HEK293 (cell line): ENCODE measurements at regions not wholly inside any gene's neighbourhood (a gene's known extent, or its start where the extent isn't known, plus 50 kb on each side); places are given as distances from the start of the nearest gene placed in this dataset.

ENCODE experiments used
- CTCF ChIA-PET: fragments of 350-600 bp; formaldehyde crosslinking; extraction: SDS; loops from one replicate; lab custom pipeline; 2021; ENCODE audit warnings: antibody characterized with exemption; lab: Yijun Ruan, JAX
- POLR2A ChIA-PET: fragments of 300-600 bp; formaldehyde crosslinking; extraction: SDS; loops from one replicate; lab custom pipeline; 2020; ENCODE audit warnings: antibody characterized with exemption, inconsistent platforms; lab: Yijun Ruan, JAX
- H3K27ac ChIP-seq: fragments of 200-500 bp; sonication (Bioruptor generic); 2 replicates; pipeline ENCODE4 v1.5.1; 2014; ENCODE audit warnings: low read depth, low read length, control low read depth, inconsistent platforms; ENCODE audit errors: extremely low read depth
- H3K36me3 ChIP-seq, 2 experiments: fragments of 200-500 bp in 1 of 2; sonication (Bioruptor generic) in 1 of 2; 1 replicate in 1 of 2; 2 replicates in 1 of 2; pipeline ENCODE4 v1.5.1; 2014 to 2017; ENCODE audit warnings: inconsistent platforms in 2 of 2, low read length in 2 of 2; ENCODE audit not compliant: control insufficient read depth in 2 of 2, insufficient read depth in 1 of 2
- H3K4me1 ChIP-seq: fragments of 200-500 bp; sonication (Bioruptor generic); 2 replicates; pipeline ENCODE4 v1.5.1; 2014; ENCODE audit warnings: mild to moderate bottlenecking, low read length, inconsistent platforms; ENCODE audit not compliant: control insufficient read depth, insufficient read depth
- H3K4me3 ChIP-seq: 2 replicates; pipeline ENCODE4 v1.5.1; 2011; ENCODE audit warnings: low read depth, mild to moderate bottlenecking, control low read depth, low read length, moderate library complexity
- H3K9me3 ChIP-seq: fragments of 200-500 bp; sonication (Bioruptor generic); 2 replicates; pipeline ENCODE4 v1.5.1; 2014; ENCODE audit warnings: low read depth, low read length, inconsistent platforms; ENCODE audit not compliant: control insufficient read depth, insufficient read depth
- AEBP2 ChIP-seq: fragments of 450-650 bp; formaldehyde crosslinking; IDR thresholded peaks from 2 replicates; pipeline ENCODE4 v1.5.1; 2016; ENCODE audit warnings: missing biosample characterization, missing genetic modification characterization, borderline replicate concordance
- ATF2 ChIP-seq: fragments of 450-650 bp; formaldehyde crosslinking; IDR thresholded peaks from 2 replicates; pipeline ENCODE4 v1.5.1; 2016; ENCODE audit warnings: missing biosample characterization, missing genetic modification characterization, low read depth
- GFI1B ChIP-seq: fragments of 450-650 bp; formaldehyde crosslinking; IDR thresholded peaks from 2 replicates; pipeline ENCODE4 v1.5.1; 2016; ENCODE audit warnings: missing biosample characterization, missing genetic modification characterization
- GLI4 ChIP-seq: fragments of 450-650 bp; formaldehyde crosslinking; IDR thresholded peaks from 2 replicates; pipeline ENCODE4 v1.5.1; 2016; ENCODE audit warnings: missing biosample characterization, missing genetic modification characterization
- PBX3 ChIP-seq: sonication (generic); formaldehyde crosslinking; IDR thresholded peaks from 2 replicates; pipeline ENCODE4 v1.8.1; 2022; ENCODE audit warnings: mild to moderate bottlenecking, moderate library complexity, missing genetic modification reagents
- RBAK ChIP-seq: fragments of 450-650 bp; formaldehyde crosslinking; IDR thresholded peaks from 2 replicates; pipeline ENCODE4 v1.5.1; 2016; ENCODE audit warnings: missing biosample characterization, missing genetic modification characterization
- REPIN1 ChIP-seq: fragments of 450-650 bp; formaldehyde crosslinking; IDR thresholded peaks from 2 replicates; pipeline ENCODE4 v1.5.1; 2017; ENCODE audit warnings: missing biosample characterization, missing genetic modification characterization, low read depth
- ZBTB17 ChIP-seq: fragments of 450-650 bp; formaldehyde crosslinking; IDR thresholded peaks from 2 replicates; pipeline ENCODE4 v1.5.1; 2016; ENCODE audit warnings: missing biosample characterization, missing genetic modification characterization
- ZBTB8A ChIP-seq: fragments of 450-650 bp; formaldehyde crosslinking; IDR thresholded peaks from 2 replicates; pipeline ENCODE4 v1.5.1; 2016; ENCODE audit warnings: missing biosample characterization, missing genetic modification characterization
- ZFP37 ChIP-seq: fragments of 450-650 bp; formaldehyde crosslinking; IDR thresholded peaks from 2 replicates; pipeline ENCODE4 v1.5.1; 2016; ENCODE audit warnings: missing biosample characterization, missing genetic modification characterization
- ZNF133 ChIP-seq: fragments of 450-650 bp; formaldehyde crosslinking; IDR thresholded peaks from 2 replicates; pipeline ENCODE4 v1.5.1; 2016; ENCODE audit warnings: missing biosample characterization, missing genetic modification characterization
- ZNF16 ChIP-seq: fragments of 450-650 bp; formaldehyde crosslinking; IDR thresholded peaks from 2 replicates; pipeline ENCODE4 v1.5.1; 2016; ENCODE audit warnings: low read depth, missing biosample characterization, missing genetic modification characterization
- ZNF169 ChIP-seq: fragments of 450-650 bp; formaldehyde crosslinking; IDR thresholded peaks from 2 replicates; pipeline ENCODE4 v1.5.1; 2016; ENCODE audit warnings: missing biosample characterization, missing genetic modification characterization
- ZNF239 ChIP-seq: fragments of 450-650 bp; formaldehyde crosslinking; IDR thresholded peaks from 2 replicates; pipeline ENCODE4 v1.5.1; 2016; ENCODE audit warnings: missing biosample characterization, missing genetic modification characterization
- ZNF311 ChIP-seq: fragments of 450-650 bp; formaldehyde crosslinking; IDR thresholded peaks from 2 replicates; pipeline ENCODE4 v1.5.1; 2017; ENCODE audit warnings: missing biosample characterization, missing genetic modification characterization, borderline replicate concordance
- ZNF362 ChIP-seq: fragments of 450-650 bp; formaldehyde crosslinking; IDR thresholded peaks from 2 replicates; pipeline ENCODE4 v1.5.1; 2016; ENCODE audit warnings: missing biosample characterization, missing genetic modification characterization
- ZNF37A ChIP-seq: fragments of 450-650 bp; IDR thresholded peaks from 2 replicates; pipeline ENCODE4 v1.5.1; 2018; ENCODE audit warnings: missing biosample characterization, missing genetic modification characterization
- ZNF449 ChIP-seq: fragments of 450-650 bp; formaldehyde crosslinking; IDR thresholded peaks from 2 replicates; pipeline ENCODE4 v1.5.1; 2017; ENCODE audit warnings: missing biosample characterization, mild to moderate bottlenecking, missing genetic modification characterization, moderate library complexity
- ZNF48 ChIP-seq: fragments of 450-650 bp; formaldehyde crosslinking; IDR thresholded peaks from 2 replicates; pipeline ENCODE4 v1.5.1; 2016; ENCODE audit warnings: missing biosample characterization, missing genetic modification characterization
- ZNF518A ChIP-seq: fragments of 450-650 bp; formaldehyde crosslinking; conservative IDR thresholded peaks from 2 replicates; pipeline ENCODE4 v1.5.1; 2016; ENCODE audit warnings: low read depth, missing biosample characterization, missing genetic modification characterization
- ZNF521 ChIP-seq: fragments of 450-650 bp; formaldehyde crosslinking; IDR thresholded peaks from 2 replicates; pipeline ENCODE4 v1.5.1; 2017; ENCODE audit warnings: missing biosample characterization, mild to moderate bottlenecking, missing genetic modification characterization
- ZNF580 ChIP-seq: fragments of 450-650 bp; formaldehyde crosslinking; IDR thresholded peaks from 2 replicates; pipeline ENCODE4 v1.5.1; 2016; ENCODE audit warnings: missing biosample characterization, missing genetic modification characterization
- ZNF670 ChIP-seq: fragments of 450-650 bp; formaldehyde crosslinking; IDR thresholded peaks from 2 replicates; pipeline ENCODE4 v1.5.1; 2016; ENCODE audit warnings: missing biosample characterization, missing genetic modification characterization, low read depth
- ZNF768 ChIP-seq: fragments of 450-650 bp; formaldehyde crosslinking; IDR thresholded peaks from 2 replicates; pipeline ENCODE4 v1.5.1; 2018; ENCODE audit warnings: missing biosample characterization, mild to moderate bottlenecking, missing genetic modification characterization

- Histone ChIP-seq H3K36me3 (no peaks in the 10 kb centered on the region), H3K4me1 (peaks cover 2% of the 10 kb centered on the region; the same call in 1 of the 2 replicates), H3K27ac (no peak overlapping the region), H3K9me3 (no peaks in the 10 kb centered on the region), H3K4me3 (no peak overlapping the region)
- ChIA-PET CTCF (no interaction called here), POLR2A (no interaction called here)
- no peak for TF ChIP-seq REPIN1 (tag by site-specific recombination)
- TF ChIP-seq ZNF133 (tag by site-specific recombination): no peak
- TF ChIP-seq ZNF449 (tag by site-specific recombination): no peak
- no peak for TF ChIP-seq PBX3 (CRISPR knock-in tag)
- no peak for TF ChIP-seq ZNF37A
- TF ChIP-seq ZNF16 (tag by site-specific recombination): no peak
- TF ChIP-seq GFI1B (tag by site-specific recombination): no peak
- no peak for TF ChIP-seq ZNF48 (tag by site-specific recombination)
- no peak for TF ChIP-seq RBAK
- no peak for TF ChIP-seq ZNF521 (tag by site-specific recombination)
- TF ChIP-seq ZBTB17 (tag by site-specific recombination): no peak
- no peak for TF ChIP-seq ZNF580 (tag by site-specific recombination)
- TF ChIP-seq ZNF518A (tag by site-specific recombination): no peak
- no peak for TF ChIP-seq ZBTB8A
Measured at GRCh38 chr7:45292481-45292880, 134.9 kb downstream of the RAMP3 start.

- Histone ChIP-seq H3K4me3 (no peak overlapping the region), H3K9me3 (no peaks in the 10 kb centered on the region), H3K36me3 (no peaks in the 10 kb centered on the region), H3K4me1 (peaks cover 2% of the 10 kb centered on the region; the same call in 1 of the 2 replicates), H3K27ac (no peak overlapping the region)
- ChIA-PET POLR2A (no interaction called here), CTCF (interaction anchor here (0.6 kb wide), 1 partner anchor 25 kb away, joined by 4 read pairs; no protein-coding TSS in a partner anchor)
- TF ChIP-seq ZNF670 (tag by site-specific recombination) (no peak), AEBP2 (no peak), ATF2 (no peak), ZNF311 (tag by site-specific recombination) (no peak), GLI4 (tag by site-specific recombination) (no peak), ZNF768 (tag by site-specific recombination) (no peak), ZNF362 (tag by site-specific recombination) (no peak), ZNF169 (tag by site-specific recombination) (no peak), ZNF239 (no peak), ZFP37 (no peak)
Measured at GRCh38 chr7:45293295-45293942, 135.8 kb downstream of the RAMP3 start.
